UCSD-AML1 (cell line): ENCODE measurements at regions not wholly inside any gene's neighbourhood (a gene's known extent, or its start where the extent isn't known, plus 50 kb on each side); places are given as distances from the start of the nearest gene placed in this dataset.

ENCODE experiments used
- DNase-seq: peaks from one replicate; lab custom pipeline; 2025; ENCODE audit not compliant: unreplicated experiment; lab: John Stamatoyannopoulos, UW

DNA sequence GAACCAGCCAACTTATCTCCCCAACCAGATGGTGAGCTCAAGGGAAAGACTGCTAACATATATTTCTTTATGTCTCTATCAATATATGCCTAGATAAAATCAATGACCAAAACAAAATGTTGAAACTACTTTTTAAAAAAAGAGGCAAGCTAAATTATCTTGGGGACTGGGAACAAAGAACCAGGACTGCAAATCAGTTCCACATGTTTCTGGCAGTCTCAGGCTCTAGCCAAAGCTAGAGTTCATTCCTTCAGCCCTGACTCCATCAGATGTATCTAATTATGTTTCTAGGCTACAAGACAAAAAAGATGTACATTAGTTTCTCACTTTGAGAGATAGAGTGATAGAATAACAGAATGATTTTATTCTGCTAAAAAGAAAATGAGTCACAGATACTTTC is 1290.3 kb upstream of the SORCS1 start:
- DNase-seq: no peak

- no peak for DNase-seq
These were observed 1289.7 kb upstream of the SORCS1 start for GRCh38 chr10:108454224-108454623.

- no peak for DNase-seq
These were observed 1288.7 kb upstream of the SORCS1 start for GRCh38 chr10:108453166-108453565.

DNA sequence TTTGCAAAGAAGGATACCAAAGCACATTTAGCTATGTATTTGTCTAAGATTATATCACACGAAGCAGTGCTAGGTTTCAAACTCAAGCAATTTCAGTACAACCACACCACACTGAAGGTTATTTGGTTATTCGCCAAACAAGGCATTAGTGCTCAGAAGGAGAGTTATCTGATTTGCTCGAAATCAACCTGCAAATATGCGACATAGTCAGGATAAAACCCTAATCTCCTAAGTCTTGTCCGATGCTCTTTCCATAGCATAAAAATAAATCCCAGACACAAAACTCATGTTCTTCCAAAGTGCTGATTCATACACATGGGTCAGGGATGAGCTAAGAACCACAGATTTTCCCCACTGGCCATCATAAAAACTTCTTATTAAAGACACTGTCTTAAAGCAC is 1288.0 kb upstream of the SORCS1 start:
- no peak for DNase-seq

- DNase-seq: no peak
These were observed 1285.8 kb upstream of the SORCS1 start for GRCh38 chr10:108450280-108450679.

DNA sequence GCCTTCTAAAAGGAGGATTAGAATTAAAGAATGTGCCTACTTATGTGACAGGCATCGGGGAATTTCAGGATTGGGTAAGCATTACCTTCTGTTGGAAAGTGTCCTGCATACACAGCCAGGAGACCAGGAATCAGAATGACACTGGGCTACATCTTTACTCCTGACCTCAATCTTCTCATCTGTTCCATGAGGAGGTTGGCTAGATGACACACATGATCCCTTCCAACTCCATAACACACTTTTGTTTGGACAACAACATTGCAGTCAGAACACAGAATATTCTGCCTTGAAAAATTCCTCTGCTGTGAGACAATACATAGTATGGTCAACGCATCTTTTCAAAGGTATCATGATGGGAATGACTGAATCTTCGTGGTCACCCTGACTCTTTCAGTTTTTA is 1281.2 kb upstream of the SORCS1 start:
- DNase-seq: no peak

GRCh38 chr10:108443636-108444035 is 1279.1 kb upstream of the SORCS1 start:
- no peak for DNase-seq

DNA sequence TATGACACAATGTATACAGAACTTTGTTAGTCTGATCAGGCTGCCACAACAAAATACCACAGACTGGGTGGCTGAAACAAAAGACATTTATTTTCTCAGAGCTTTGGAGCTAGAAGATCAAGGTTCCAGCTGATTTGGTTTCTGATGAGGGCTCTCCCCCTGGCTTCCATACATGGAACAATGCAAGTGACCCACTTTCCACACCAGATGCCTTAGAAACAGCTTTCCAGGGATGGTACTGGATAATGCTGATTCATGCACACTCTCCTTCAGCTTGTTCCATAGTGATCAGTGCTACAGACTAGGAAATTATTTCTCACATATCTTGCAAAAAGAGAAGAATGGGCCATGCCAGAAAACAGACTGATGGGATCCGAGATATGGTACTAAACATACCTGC is 1274.9 kb upstream of the SORCS1 start:
- DNase-seq: no peak

GRCh38 chr10:108436096-108436495 is 1271.6 kb upstream of the SORCS1 start:
- DNase-seq: no peak

DNA sequence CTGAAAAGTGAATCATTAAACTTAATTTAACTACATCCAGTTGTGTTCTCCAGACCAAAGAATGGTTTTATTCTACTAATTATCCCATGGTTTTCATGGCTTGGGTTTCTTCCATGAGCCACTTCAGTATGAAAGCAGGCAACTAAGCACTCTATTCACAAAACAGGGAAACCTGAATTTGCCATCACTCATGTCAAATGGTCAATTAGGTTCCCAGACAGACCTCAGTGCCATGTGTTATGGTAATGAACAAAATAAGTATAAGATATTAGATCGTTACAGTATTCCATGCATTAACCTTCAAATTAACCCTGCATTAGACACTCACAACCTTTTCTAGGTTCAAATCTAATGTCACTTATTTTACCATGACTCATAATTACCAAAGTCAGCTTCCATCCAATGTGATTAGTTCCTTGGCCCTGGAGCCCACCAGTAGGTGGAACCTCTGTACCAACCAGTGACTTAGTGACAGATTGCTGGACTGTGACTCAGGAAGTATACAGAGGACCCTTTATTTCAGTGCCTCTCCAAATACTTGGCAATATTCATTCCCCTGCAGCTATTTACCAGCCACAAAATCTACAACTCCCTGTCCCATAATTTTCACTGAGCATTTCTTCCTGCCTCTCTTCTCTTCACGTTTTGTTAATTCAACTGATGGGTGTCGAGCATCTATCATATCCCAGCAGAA is 1270.2 kb upstream of the SORCS1 start:
- DNase-seq: no peak

- no peak for DNase-seq
These were observed 1262.6 kb upstream of the SORCS1 start for GRCh38 chr10:108427146-108427545.

GRCh38 chr10:108425283-108425964 is 1260.9 kb upstream of the SORCS1 start:
- DNase-seq: no peak

DNA sequence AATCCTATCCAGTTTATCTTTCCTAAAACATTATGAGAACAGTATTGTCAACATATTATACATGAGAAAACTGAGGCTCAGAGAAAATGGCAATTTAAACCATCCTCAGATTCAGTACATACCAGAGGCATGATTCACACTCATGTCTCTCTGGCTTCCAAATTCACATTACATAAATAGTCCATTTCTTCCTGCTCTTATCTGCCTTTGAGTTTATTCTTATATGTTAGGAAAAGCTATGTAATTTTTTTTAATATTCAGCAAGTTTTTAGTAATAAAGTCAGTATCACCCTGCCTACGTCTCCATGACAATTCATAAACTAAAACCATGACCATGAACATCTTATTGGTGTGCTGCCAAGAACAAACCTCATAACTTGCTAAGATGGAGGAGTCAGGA is 1260.2 kb upstream of the SORCS1 start:
- no peak for DNase-seq

DNA sequence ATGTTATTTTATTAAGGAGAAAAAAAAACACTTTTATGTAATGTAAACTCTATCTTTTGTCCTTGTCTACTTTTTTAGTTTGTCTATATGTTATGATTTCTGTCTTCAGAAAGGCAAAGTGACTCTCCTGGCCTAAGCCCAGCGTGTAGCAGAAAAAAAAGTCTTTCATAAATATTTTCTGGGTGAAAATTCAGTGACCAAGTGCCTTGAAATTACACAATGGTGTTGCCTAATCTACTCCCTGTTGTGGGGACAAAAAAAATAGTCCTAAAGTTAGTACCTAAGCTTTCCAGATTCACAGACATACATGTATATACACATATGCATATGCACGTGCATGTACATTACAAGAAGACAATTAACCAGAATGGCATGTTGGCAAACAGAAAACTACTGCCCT is 1257.8 kb upstream of the SORCS1 start:
- no peak for DNase-seq

DNA sequence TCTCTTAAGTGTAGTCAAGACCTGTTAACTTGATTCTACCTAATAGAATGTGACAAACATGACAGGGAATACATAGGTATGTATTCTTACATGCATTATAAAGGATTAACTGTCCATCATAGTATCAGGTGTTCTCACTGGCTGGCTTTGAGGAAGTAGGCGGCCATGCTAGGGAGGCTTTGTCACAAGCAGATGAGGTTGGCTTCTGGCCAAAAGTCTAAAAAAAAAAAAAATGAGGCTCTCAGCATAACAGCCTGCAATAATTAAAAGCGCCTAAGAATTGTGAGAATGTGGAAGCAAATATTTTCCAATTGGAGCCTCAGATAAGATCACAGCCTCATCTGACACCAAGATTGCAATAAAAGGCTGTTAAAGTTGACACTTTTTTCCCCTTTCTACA is 1256.8 kb upstream of the SORCS1 start:
- no peak for DNase-seq

GRCh38 chr10:108413954-108414353 is 1249.4 kb upstream of the SORCS1 start:
- DNase-seq: no peak

DNA sequence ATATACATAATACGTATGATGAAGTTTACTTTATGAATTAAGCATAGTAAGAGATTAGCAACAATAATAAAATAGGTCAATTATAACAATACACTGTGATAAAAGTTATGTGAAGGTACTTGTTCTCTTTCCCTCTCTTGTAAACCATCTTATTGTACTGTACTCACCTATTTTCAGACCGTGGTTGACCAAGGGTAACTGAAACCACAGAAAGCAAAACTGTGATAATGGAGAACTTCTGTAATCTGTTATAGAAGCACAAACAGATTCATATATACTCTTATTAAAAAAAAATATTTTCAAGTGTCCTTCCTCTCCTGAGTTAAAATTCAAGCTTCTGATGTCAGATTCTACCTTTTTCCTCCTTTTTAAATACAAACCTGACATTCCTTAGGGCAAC is 1247.8 kb upstream of the SORCS1 start:
- no peak for DNase-seq

DNA sequence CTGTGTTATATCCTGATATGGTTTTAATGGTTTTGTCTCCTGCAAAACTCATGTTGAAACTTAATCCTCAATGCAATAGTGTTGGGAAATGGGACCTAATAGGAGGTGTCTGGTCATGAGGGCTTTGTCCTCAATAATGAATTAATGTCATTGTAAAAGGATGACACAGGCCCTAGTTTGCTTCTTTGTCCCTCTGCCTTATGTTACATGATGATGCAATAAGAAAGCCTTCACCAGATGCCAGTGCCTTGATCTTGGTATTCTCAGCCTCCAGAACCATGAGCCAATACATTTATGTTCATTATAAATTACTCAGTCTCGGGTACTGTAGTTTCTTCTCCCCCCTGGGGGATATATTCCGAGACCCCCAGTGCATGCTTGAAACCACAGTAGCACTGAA is 1247.4 kb upstream of the SORCS1 start:
- no peak for DNase-seq

DNA sequence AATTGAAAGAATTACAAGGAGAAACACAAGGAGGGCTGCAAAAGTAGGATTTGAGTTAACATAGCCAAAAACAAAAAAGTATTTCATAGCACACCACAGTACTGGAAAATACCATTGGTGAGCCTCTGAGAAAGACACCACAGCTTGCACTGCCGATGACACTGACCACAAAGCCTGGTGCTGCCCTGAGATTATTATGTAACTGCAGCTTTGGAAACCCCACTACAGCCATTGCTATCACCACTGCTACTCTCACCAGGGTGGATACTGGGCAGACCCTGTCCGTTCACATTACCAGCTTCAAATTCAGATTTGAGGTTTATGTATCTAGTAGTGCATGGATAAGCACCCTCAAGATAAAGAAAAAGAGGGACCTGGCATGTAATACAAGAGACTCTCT is 1246.7 kb upstream of the SORCS1 start:
- DNase-seq: peak; percentile 7

DNA sequence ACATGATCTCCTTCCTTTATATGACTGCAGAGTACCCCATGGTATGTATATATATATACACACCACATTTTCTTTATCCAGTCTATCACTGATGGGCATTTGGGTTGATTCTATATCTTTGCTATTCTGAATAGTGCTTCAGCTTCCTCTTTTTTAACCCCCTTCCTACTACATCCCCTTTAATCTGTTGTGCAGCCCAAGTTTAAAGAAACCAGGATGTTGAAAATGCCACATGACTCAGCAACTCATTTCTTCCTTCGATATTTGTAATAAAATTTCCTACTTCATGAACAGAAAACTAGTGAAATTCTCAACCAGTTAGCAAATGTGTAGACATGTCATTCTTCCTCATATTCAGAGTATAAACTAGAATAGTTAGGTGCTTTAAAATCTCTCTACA is 1245.7 kb upstream of the SORCS1 start:
- no peak for DNase-seq

GRCh38 chr10:108409306-108409705 is 1244.8 kb upstream of the SORCS1 start:
- DNase-seq: no peak

- DNase-seq: no peak
These were observed 1239.6 kb upstream of the SORCS1 start for GRCh38 chr10:108404155-108404554.

DNA sequence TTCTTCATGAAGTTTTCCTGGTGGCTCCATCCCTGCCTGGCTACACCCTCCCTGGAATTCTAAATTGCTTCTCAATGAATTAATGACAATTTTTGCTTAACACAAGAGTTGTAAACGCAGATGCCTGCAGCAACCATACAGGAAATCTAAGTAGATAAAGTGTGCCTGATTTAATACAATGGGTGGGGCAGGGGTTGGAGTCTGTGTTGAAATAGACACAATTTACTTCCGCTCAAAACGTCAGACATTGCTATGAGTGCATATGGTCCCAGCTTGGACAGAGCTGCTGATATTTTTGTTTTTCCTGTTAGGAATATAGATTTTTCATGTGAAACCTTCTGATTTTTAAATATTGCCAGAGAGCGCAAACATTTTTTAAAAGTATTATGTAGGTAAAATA is 1235.0 kb upstream of the SORCS1 start:
- DNase-seq: no peak
